ENCODE measurements at regions not wholly inside any gene's neighbourhood (a gene's known extent, or its start where the extent isn't known, plus 50 kb on each side); places are given as distances from the start of the nearest gene placed in this dataset.

DNA sequence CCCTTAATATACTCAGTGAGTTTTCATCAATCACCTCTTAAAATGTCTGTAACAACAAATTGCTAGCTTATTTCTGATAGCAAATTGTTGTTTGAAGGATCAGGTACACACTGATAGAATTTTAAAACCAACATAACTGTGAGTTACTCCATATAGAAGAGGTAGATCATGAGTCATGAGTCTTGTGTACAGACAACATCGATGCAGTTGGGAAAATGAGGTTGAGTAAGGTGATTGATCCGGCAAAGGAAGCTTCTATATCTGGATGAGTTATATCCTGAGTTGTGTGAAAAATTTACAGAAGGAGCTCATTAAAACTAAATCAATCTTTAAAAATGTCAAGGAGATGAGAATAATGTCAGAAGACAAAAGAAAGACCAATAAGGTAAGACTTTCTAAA, 604.6 kb upstream of the RGMB start:
- H3K4me3 Mint-ChIP-seq: no peak overlapping the region
- Histone ChIP-seq H4K20me1 (ENCODE audit: insufficient read depth, low read length) (no peaks in the 10 kb centered on the region), H3K79me2 (ENCODE audit: insufficient read depth, low read length) (no peaks in the 10 kb centered on the region), H3K9ac (ENCODE audit: insufficient read depth, low read length, poor library complexity, severe bottlenecking) (no peak overlapping the region), H3K36me3 (replicated peaks in 1 of 2; ENCODE audit: control insufficient read depth in 1 of 2, insufficient read depth in 2 of 2, low read length in 2 of 2) (no peaks in the 10 kb centered on the region), H3K4me1 (ENCODE audit: control insufficient read depth in 1 of 2, insufficient read depth in 2 of 2, low read length in 2 of 2) (no peaks in the 10 kb centered on the region), H2AFZ (ENCODE audit: insufficient read depth, low read depth, low read length, poor library complexity, severe bottlenecking) (no peak overlapping the region), H3K27ac (ENCODE audit: low read depth in 1 of 2, low read length in 2 of 2) (no peak overlapping the region), H3K9me3 (replicated peaks in 1 of 2; ENCODE audit: control insufficient read depth in 1 of 2, insufficient read depth in 1 of 2, low read length in 2 of 2) (no peaks in the 10 kb centered on the region), H3K4me3 (replicated peaks in 1 of 3; ENCODE audit: low read depth in 2 of 3, low read length in 3 of 3) (no peak overlapping the region), H3K4me2 (replicated peaks; ENCODE audit: extremely low read depth, low read length, poor library complexity, severe bottlenecking) (no peak overlapping the region), H3K27me3 (ENCODE audit: control insufficient read depth in 2 of 2, insufficient read depth in 2 of 2, low read length in 2 of 2) (no peaks in the 10 kb centered on the region)
- intact Hi-C loops (cut with micrococcal nuclease): no loop called here
- DNase-seq: no peak
- no peak overlapping the region for H3K27ac Mint-ChIP-seq
- no peak for TF ChIP-seq CTCF (IDR thresholded peaks at IDR 0.05)
- H3K27me3 Mint-ChIP-seq (ENCODE audit: low read depth in 3 of 3): peaks cover 0 to under 1% (median 0%) of the 10 kb centered on the region in 3 donors
- H3K36me3 Mint-ChIP-seq: no peaks in the 10 kb centered on the region
- H3K4me1 Mint-ChIP-seq: no peaks in the 10 kb centered on the region
- H3K9me3 Mint-ChIP-seq: peaks cover 0 to 2% (median 0%) of the 10 kb centered on the region in 7 donors
- 100% methylated on average over 1 of the region's 2 CpGs for WGBS (ENCODE audit: insufficient coverage)

- Histone ChIP-seq H3K36me3 (replicated peaks in 1 of 2; ENCODE audit: control insufficient read depth in 1 of 2, insufficient read depth in 2 of 2, low read length in 2 of 2) (no peaks in the 10 kb centered on the region), H3K27ac (ENCODE audit: low read depth in 1 of 2, low read length in 2 of 2) (no peak overlapping the region), H3K4me2 (replicated peaks; ENCODE audit: extremely low read depth, low read length, poor library complexity, severe bottlenecking) (no peak overlapping the region), H3K4me3 (replicated peaks in 1 of 3; ENCODE audit: low read depth in 2 of 3, low read length in 3 of 3) (no peak overlapping the region), H3K9me3 (replicated peaks in 1 of 2; ENCODE audit: control insufficient read depth in 1 of 2, insufficient read depth in 1 of 2, low read length in 2 of 2) (no peaks in the 10 kb centered on the region), H3K9ac (ENCODE audit: insufficient read depth, low read length, poor library complexity, severe bottlenecking) (no peak overlapping the region), H3K4me1 (ENCODE audit: control insufficient read depth in 1 of 2, insufficient read depth in 2 of 2, low read length in 2 of 2) (no peaks in the 10 kb centered on the region), H4K20me1 (ENCODE audit: insufficient read depth, low read length) (no peaks in the 10 kb centered on the region), H3K79me2 (ENCODE audit: insufficient read depth, low read length) (no peaks in the 10 kb centered on the region), H3K27me3 (ENCODE audit: control insufficient read depth in 2 of 2, insufficient read depth in 2 of 2, low read length in 2 of 2) (no peaks in the 10 kb centered on the region), H2AFZ (ENCODE audit: insufficient read depth, low read depth, low read length, poor library complexity, severe bottlenecking) (no peak overlapping the region)
- no peaks in the 10 kb centered on the region for H3K4me1 Mint-ChIP-seq
- intact Hi-C loops (cut with micrococcal nuclease): no loop called here
- TF ChIP-seq CTCF (IDR thresholded peaks at IDR 0.05): no peak
- H3K4me3 Mint-ChIP-seq: no peak overlapping the region
- H3K9me3 Mint-ChIP-seq: peaks cover 0 to 2% (median 0%) of the 10 kb centered on the region in 7 donors
- H3K27ac Mint-ChIP-seq: no peak overlapping the region
- DNase-seq: no peak
- WGBS (ENCODE audit: insufficient coverage): no CpG with 5 or more reads among the region's 5 CpGs
- no peaks in the 10 kb centered on the region for H3K27me3 Mint-ChIP-seq (ENCODE audit: low read depth in 3 of 3)
- H3K36me3 Mint-ChIP-seq: no peaks in the 10 kb centered on the region
Measured at GRCh38 chr5:98170994-98171393, 602.5 kb upstream of the RGMB start.
